Calu3 (cell line): ENCODE measurements at regions not wholly inside any gene's neighbourhood (a gene's known extent, or its start where the extent isn't known, plus 50 kb on each side); places are given as distances from the start of the nearest gene placed in this dataset.

Experiments
- BruUV-seq: library from RNA; stranded (reverse); fragments of 400-500 nt; replicated peaks from 2 replicates; lab custom pipeline; 2021; lab: Mats Ljungman, UMichigan
- CTCF ChIA-PET: fragments of 300-600 bp; sonication (Branson Sonifier 250); formaldehyde crosslinking; loops from one replicate; lab custom pipeline; 2022; ENCODE audit warnings: antibody characterized with exemption; lab: Charles Lee
- DNase-seq: peaks from one replicate; pipeline ENCODE4 v3.0.0; 2022
- H3K27ac Mint-ChIP-seq: one replicate; pipeline ENCODE4 v1.8.0; 2022; ENCODE audit warnings: mixed read lengths; ENCODE audit not compliant: unreplicated experiment
- H3K27me3 Mint-ChIP-seq: one replicate; pipeline ENCODE4 v1.8.0; 2022; ENCODE audit warnings: mixed read lengths; ENCODE audit not compliant: unreplicated experiment
- H3K36me3 Mint-ChIP-seq: one replicate; pipeline ENCODE4 v1.8.0; 2022; ENCODE audit warnings: mild to moderate bottlenecking, moderate library complexity, mixed read lengths; ENCODE audit not compliant: insufficient read depth, unreplicated experiment
- H3K4me1 Mint-ChIP-seq: one replicate; pipeline ENCODE4 v1.8.0; 2022; ENCODE audit warnings: mild to moderate bottlenecking, low read depth, mixed read lengths; ENCODE audit not compliant: unreplicated experiment
- H3K4me3 Mint-ChIP-seq: one replicate; pipeline ENCODE4 v1.8.0; 2022; ENCODE audit warnings: mild to moderate bottlenecking, low read depth, moderate library complexity, mixed read lengths; ENCODE audit not compliant: unreplicated experiment
- H3K9me3 Mint-ChIP-seq: one replicate; pipeline ENCODE4 v1.8.0; 2022; ENCODE audit warnings: low read depth, mixed read lengths; ENCODE audit not compliant: unreplicated experiment
- intact Hi-C: fragments of 100-400 bp; cut with micrococcal nuclease; formaldehyde crosslinking; loops from one replicate; pipeline ENCODE4 v1.10.0; 2022; ENCODE audit not compliant: unreplicated experiment
- TF ChIP-seq, protein P1 (sequence below): fragments of 200-600 bp; IDR thresholded peaks from one replicate; pipeline ENCODE4 v1.8.0; 2022; ENCODE audit warnings: antibody characterized with exemption; ENCODE audit not compliant: unreplicated experiment

DNA sequence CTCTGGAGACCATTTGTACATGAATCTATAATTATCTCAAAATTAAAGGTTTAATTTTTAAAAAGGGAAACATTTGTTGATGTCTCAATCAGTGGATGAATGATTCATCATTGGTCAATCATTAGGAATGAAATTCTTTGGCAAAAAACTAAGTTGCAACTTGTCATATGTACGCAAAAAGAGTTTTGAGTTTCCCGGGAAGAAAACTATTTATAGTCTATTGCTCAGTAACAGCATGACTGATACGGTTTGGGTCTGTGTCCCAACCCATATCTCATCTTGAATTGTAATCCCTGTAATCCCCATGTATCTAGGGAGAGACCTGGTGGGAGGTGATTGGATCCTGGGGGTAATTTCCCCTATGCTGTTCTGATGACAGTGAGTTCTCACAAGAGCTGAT lies 765.8 kb upstream of the ROBO1 start:
- H3K36me3 Mint-ChIP-seq: no peaks in the 10 kb centered on the region
- no peak overlapping the region for H3K4me3 Mint-ChIP-seq
- no peaks in the 10 kb centered on the region for H3K27me3 Mint-ChIP-seq
- H3K27ac Mint-ChIP-seq: no peak overlapping the region
- H3K4me1 Mint-ChIP-seq: no peaks in the 10 kb centered on the region
- CTCF ChIA-PET: no interaction called here
- no peaks in the 10 kb centered on the region for H3K9me3 Mint-ChIP-seq
- no peak for DNase-seq
- TF ChIP-seq, protein P1, sequence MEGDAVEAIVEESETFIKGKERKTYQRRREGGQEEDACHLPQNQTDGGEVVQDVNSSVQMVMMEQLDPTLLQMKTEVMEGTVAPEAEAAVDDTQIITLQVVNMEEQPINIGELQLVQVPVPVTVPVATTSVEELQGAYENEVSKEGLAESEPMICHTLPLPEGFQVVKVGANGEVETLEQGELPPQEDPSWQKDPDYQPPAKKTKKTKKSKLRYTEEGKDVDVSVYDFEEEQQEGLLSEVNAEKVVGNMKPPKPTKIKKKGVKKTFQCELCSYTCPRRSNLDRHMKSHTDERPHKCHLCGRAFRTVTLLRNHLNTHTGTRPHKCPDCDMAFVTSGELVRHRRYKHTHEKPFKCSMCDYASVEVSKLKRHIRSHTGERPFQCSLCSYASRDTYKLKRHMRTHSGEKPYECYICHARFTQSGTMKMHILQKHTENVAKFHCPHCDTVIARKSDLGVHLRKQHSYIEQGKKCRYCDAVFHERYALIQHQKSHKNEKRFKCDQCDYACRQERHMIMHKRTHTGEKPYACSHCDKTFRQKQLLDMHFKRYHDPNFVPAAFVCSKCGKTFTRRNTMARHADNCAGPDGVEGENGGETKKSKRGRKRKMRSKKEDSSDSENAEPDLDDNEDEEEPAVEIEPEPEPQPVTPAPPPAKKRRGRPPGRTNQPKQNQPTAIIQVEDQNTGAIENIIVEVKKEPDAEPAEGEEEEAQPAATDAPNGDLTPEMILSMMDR: no peak
- intact Hi-C loops: no loop called here
- no TSS peak for BruUV-seq

DNA sequence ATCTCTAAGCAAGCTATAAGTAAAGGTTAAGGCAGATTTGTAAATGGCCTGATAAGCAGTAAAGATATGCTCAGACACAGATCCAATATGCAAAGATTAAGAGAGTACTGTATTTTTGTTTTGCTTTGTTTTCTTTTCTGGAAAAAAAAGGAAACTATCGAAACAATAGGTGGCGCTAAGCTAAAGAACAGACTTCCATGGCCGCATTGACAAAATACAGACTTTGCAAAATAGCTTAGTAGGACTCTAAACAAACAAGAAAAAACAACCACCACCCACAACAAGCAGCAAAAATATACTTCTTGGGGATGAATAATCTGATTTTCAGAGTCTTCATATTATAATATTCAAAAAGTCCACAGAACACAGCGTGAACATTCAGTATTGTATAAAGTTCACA lies 758.4 kb upstream of the ROBO1 start:
- TF ChIP-seq, protein P1: no peak
- intact Hi-C loops: no loop called here
- no peaks in the 10 kb centered on the region for H3K36me3 Mint-ChIP-seq
- BruUV-seq: no TSS peak
- peaks cover 2% of the 10 kb centered on the region for H3K9me3 Mint-ChIP-seq
- no peaks in the 10 kb centered on the region for H3K4me1 Mint-ChIP-seq
- H3K27ac Mint-ChIP-seq: no peak overlapping the region
- CTCF ChIA-PET: no interaction called here
- H3K4me3 Mint-ChIP-seq: no peak overlapping the region
- no peaks in the 10 kb centered on the region for H3K27me3 Mint-ChIP-seq
- DNase-seq: no peak

DNA sequence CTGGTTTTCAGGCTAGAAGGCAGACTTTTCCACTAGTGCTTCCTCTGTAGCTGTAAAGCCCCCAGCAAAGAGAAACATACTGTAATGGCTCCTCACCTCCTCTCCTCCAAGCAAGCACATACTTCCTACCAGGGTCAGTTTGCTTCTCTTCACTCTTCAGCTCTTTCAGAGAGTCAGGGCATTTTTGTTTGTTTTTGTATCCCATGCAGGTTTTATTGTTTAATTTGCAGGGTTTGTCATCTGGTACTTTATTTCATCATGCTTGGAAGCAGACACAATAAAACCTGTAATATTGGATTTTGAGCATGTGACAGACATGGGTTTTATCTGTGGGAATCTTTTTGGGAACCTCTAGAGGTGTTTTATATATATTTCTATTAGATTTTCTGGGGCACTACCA lies 753.3 kb upstream of the ROBO1 start:
- Mint-ChIP-seq H3K27ac (no peak overlapping the region), H3K4me1 (no peaks in the 10 kb centered on the region), H3K9me3 (peaks cover 2% of the 10 kb centered on the region), H3K36me3 (no peaks in the 10 kb centered on the region), H3K27me3 (no peaks in the 10 kb centered on the region), H3K4me3 (no peak overlapping the region)
- TF ChIP-seq, protein P1: no peak
- intact Hi-C loops: no loop called here
- no TSS peak for BruUV-seq
- DNase-seq: no peak
- CTCF ChIA-PET: no interaction called here

DNA sequence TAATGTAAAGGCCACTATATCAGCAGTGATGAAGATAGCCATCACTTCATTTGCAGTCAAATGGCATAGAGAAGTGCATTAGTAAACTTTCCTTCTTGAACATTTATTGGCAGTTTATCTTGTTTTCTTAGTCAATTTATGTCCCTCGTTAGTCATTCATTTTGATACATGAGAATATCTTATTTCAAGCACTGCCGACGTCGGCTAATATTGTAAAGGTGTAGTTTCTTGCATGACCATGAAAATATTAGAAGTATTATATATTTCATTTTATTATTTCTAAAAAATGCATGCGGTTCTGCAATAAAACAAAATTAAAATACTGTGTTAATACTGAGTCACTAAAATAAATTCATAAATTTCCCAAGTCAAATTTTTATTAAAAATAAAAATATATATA lies 751.6 kb upstream of the ROBO1 start:
- CTCF ChIA-PET: no interaction called here
- Mint-ChIP-seq H3K27me3 (no peaks in the 10 kb centered on the region), H3K4me1 (no peaks in the 10 kb centered on the region), H3K9me3 (peaks cover 2% of the 10 kb centered on the region), H3K27ac (no peak overlapping the region), H3K4me3 (no peak overlapping the region), H3K36me3 (no peaks in the 10 kb centered on the region)
- TF ChIP-seq, protein P1: no peak
- BruUV-seq: no TSS peak
- no peak for DNase-seq
- intact Hi-C loops: no loop called here
